HEK293T (cell line): ENCODE measurements at regions not wholly inside any gene's neighbourhood (a gene's known extent, or its start where the extent isn't known, plus 50 kb on each side); places are given as distances from the start of the nearest gene placed in this dataset.

Experiments
- ARNT ChIP-seq: fragments of 450-650 bp; IDR thresholded peaks from 2 replicates; pipeline ENCODE4 v1.6.1; 2017; ENCODE audit warnings: mild to moderate bottlenecking
- BHLHE40 ChIP-seq: fragments of 450-650 bp; IDR thresholded peaks from 2 replicates; pipeline ENCODE4 v1.6.1; 2016; ENCODE audit warnings: mild to moderate bottlenecking, moderate library complexity, borderline replicate concordance
- ELF4 ChIP-seq: fragments of 450-650 bp; IDR thresholded peaks from 2 replicates; pipeline ENCODE4 v1.6.1; 2017; ENCODE audit warnings: antibody characterized with exemption
- LEF1 ChIP-seq: fragments of 450-650 bp; IDR thresholded peaks from 2 replicates; pipeline ENCODE4 v1.6.1; 2017; ENCODE audit warnings: mild to moderate bottlenecking, borderline replicate concordance
- SP1 ChIP-seq: fragments of 450-650 bp; IDR thresholded peaks from 2 replicates; pipeline ENCODE4 v1.6.1; 2017
- SUZ12 ChIP-seq: fragments of 450-650 bp; IDR thresholded peaks from 2 replicates; pipeline ENCODE4 v1.6.1; 2016; ENCODE audit warnings: mild to moderate bottlenecking
- ZNF384 ChIP-seq: fragments of 450-650 bp; IDR thresholded peaks from 2 replicates; pipeline ENCODE4 v1.6.1; 2016

- TF ChIP-seq BHLHE40: no peak
- TF ChIP-seq LEF1: no peak
- TF ChIP-seq SP1: no peak
- TF ChIP-seq ELF4: no peak
- TF ChIP-seq ARNT: no peak
- no peak for TF ChIP-seq SUZ12
- no peak for TF ChIP-seq ZNF384
Measured at GRCh38 chr13:105089858-105090643, 1445.4 kb downstream of the EFNB2 start.
